HFFc6 (cell line): ENCODE measurements at regions not wholly inside any gene's neighbourhood (a gene's known extent, or its start where the extent isn't known, plus 50 kb on each side); places are given as distances from the start of the nearest gene placed in this dataset.

Source experiments
- DNase-seq: peaks from one replicate; pipeline ENCODE4 v3.0.0-alpha.2; 2018
- H3K27ac Mint-ChIP-seq: 2 replicates; pipeline ENCODE4 v1.8.0; 2020; ENCODE audit warnings: mild to moderate bottlenecking, mixed read lengths
- H3K27me3 Mint-ChIP-seq: 2 replicates; pipeline ENCODE4 v1.8.0; 2021; ENCODE audit warnings: mild to moderate bottlenecking, moderate library complexity, mixed read lengths; ENCODE audit not compliant: insufficient read depth
- H3K36me3 Mint-ChIP-seq: 2 replicates; pipeline ENCODE4 v1.8.0; 2021; ENCODE audit warnings: low read depth, mixed read lengths
- H3K4me1 Mint-ChIP-seq: 2 replicates; pipeline ENCODE4 v1.8.0; 2020; ENCODE audit warnings: low read depth, mixed read lengths
- H3K4me3 Mint-ChIP-seq: 2 replicates; pipeline ENCODE4 v1.8.0; 2020; ENCODE audit warnings: mild to moderate bottlenecking, moderate library complexity, mixed read lengths
- H3K9me3 Mint-ChIP-seq: 2 replicates; pipeline ENCODE4 v1.8.0; 2020; ENCODE audit warnings: mild to moderate bottlenecking, mixed read lengths
- TF ChIP-seq, protein P1 (sequence below): fragments of 200-600 bp; sonication (generic); IDR thresholded peaks from 2 replicates; pipeline ENCODE4 v1.5.0; 2021; ENCODE audit warnings: antibody characterized with exemption, mild to moderate bottlenecking

DNA sequence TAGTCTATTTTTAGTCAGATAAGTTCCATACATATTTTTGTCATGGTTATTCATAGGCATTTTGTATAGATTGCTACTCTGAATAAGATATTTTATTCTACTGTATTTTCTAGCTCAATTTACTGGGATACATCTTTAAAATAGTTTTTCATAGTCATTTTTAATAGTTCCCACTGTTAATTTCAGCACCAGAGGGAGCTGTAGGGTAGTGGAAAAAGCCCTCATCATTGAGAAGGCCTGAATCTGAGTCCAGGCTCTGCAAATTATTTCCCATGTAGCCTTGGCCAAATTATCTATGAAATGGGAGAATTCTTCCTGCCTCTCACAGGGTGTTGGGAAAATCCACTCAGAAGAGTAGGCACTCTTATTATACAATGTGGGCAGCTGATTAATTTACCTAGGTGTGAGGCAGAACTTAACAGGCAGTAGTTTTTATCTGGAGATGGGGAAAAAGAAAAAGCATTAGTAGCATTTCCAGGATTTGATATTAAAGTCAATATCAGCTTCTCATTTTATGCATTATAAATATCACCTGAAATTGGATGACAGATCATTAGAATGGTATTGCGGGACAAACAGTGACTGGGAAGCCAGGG is 102.9 kb upstream of the PAQR3 start:
- no peaks in the 10 kb centered on the region for H3K4me1 Mint-ChIP-seq
- TF ChIP-seq, protein P1, sequence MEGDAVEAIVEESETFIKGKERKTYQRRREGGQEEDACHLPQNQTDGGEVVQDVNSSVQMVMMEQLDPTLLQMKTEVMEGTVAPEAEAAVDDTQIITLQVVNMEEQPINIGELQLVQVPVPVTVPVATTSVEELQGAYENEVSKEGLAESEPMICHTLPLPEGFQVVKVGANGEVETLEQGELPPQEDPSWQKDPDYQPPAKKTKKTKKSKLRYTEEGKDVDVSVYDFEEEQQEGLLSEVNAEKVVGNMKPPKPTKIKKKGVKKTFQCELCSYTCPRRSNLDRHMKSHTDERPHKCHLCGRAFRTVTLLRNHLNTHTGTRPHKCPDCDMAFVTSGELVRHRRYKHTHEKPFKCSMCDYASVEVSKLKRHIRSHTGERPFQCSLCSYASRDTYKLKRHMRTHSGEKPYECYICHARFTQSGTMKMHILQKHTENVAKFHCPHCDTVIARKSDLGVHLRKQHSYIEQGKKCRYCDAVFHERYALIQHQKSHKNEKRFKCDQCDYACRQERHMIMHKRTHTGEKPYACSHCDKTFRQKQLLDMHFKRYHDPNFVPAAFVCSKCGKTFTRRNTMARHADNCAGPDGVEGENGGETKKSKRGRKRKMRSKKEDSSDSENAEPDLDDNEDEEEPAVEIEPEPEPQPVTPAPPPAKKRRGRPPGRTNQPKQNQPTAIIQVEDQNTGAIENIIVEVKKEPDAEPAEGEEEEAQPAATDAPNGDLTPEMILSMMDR: peak; percentile 71
- no peak overlapping the region for H3K27ac Mint-ChIP-seq
- H3K27me3 Mint-ChIP-seq: no peaks in the 10 kb centered on the region
- no peaks in the 10 kb centered on the region for H3K36me3 Mint-ChIP-seq
- H3K9me3 Mint-ChIP-seq: no peaks in the 10 kb centered on the region
- no peak overlapping the region for H3K4me3 Mint-ChIP-seq
- DNase-seq: peak; percentile 23

DNA sequence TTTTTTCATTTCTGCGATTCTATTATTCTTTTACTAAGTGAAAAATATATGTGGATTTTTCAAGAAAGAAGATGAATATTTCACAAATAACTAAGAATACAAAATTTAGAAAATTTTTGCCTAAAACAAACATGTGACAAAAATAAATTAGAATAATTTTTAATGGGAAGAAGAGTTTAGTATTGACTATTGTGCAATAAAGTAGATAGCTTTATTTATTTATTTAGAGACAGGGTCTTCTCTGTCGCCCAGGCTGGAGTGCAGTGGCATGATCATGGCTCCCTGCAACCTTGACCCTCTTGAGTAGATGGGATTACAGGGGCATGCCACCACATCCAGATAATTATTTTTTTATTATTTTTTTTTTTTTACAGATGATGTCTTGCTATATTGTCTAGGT is 95.3 kb upstream of the PAQR3 start:
- Mint-ChIP-seq H3K4me3 (no peak overlapping the region), H3K36me3 (no peaks in the 10 kb centered on the region), H3K4me1 (no peaks in the 10 kb centered on the region), H3K27me3 (peaks cover 2% of the 10 kb centered on the region; the same call in 1 of the 2 replicates), H3K9me3 (no peaks in the 10 kb centered on the region), H3K27ac (no peak overlapping the region)
- TF ChIP-seq, protein P1: no peak
- no peak for DNase-seq

DNA sequence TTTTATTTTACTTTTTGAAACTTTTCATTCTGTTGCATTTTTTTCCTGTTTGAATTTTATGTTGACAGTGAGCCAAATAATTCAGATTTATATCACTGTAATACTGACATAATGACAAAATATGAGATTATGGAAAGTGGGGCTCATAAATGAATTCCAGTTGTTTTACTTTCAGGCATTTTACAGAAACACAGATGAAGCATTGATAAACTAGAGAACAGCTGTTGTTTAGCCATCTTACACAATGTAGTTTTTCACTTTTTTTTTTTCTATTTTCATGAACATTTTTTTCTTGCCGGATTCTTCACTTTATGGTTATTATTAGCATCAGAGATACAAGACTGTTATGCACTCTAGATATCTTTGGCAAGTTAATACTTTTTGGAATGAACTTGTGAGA is 91.7 kb upstream of the PAQR3 start:
- Mint-ChIP-seq H3K9me3 (no peaks in the 10 kb centered on the region), H3K27me3 (peaks cover 2% of the 10 kb centered on the region; the same call in 1 of the 2 replicates), H3K4me1 (no peaks in the 10 kb centered on the region), H3K36me3 (no peaks in the 10 kb centered on the region), H3K4me3 (no peak overlapping the region), H3K27ac (no peak overlapping the region)
- TF ChIP-seq, protein P1: no peak
- no peak for DNase-seq

DNA sequence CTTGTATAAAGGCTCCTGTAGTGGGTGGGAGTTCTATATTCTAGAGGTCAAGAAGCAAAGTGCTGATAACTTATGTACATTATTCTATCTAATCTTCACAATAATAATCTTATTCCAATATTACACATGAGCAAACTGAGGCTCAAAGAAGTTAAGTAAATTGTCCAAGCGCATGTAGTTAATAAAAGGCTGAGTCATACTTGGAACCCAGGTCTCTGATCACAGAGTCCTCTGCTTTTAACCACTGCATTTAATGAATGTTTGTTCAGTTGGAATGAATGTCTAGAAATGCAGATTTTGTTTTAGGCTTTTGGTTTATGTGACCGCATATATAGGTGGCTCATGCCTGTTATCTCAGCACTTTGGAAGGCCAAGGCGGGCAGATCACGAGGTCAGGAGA is 88.4 kb upstream of the PAQR3 start:
- no peaks in the 10 kb centered on the region for H3K36me3 Mint-ChIP-seq
- no peak overlapping the region for H3K4me3 Mint-ChIP-seq
- peaks cover 2% of the 10 kb centered on the region; the same call in 1 of the 2 replicates for H3K27me3 Mint-ChIP-seq
- H3K27ac Mint-ChIP-seq: no peak overlapping the region
- H3K9me3 Mint-ChIP-seq: no peaks in the 10 kb centered on the region
- TF ChIP-seq, protein P1: no peak
- no peaks in the 10 kb centered on the region for H3K4me1 Mint-ChIP-seq
- DNase-seq: no peak

DNA sequence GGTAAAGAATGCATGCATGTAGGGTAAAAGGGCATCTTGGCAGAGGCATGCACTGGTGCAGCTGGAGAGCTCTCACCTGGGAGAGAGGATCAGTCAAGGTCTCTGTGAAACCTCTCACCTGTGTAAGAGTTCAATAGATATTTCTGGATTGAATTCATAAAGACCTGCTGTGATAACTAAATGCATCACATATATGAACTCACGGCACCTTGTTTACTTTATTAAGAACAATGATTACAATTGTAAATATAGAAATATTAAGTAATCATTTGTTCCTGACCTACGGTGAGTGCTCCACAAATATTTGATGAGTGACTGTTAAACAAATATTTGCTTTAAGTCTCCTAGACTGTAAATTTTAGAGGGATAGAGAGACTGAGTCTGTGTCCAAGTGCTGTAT is 85.9 kb upstream of the PAQR3 start:
- Mint-ChIP-seq H3K27ac (no peak overlapping the region), H3K9me3 (no peaks in the 10 kb centered on the region), H3K36me3 (no peaks in the 10 kb centered on the region), H3K4me3 (no peak overlapping the region), H3K27me3 (no peaks in the 10 kb centered on the region; the same call in 1 of the 2 replicates), H3K4me1 (no peaks in the 10 kb centered on the region)
- TF ChIP-seq, protein P1: no peak
- DNase-seq: no peak
